ENCODE measurements at regions not wholly inside any gene's neighbourhood (a gene's known extent, or its start where the extent isn't known, plus 50 kb on each side); places are given as distances from the start of the nearest gene placed in this dataset.

DNA sequence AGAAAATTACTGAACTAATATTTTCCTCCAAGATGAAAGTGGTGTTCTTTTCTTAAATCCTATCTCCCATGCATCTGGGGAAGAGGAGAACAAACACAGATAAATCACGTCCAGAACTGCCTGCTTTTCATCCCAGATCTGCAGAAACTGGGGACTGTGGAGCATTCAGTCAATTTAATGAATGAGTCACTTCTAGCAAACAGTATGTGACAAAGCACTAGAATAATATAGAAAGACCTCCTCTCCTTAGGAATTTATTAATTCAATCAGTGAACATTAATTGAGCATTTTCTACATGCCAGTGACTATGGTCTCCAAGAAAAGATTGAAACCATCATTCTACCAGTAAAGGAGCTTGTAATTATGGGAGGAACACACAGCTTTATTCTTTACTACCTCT lies 693.4 kb upstream of the ID2 start:
- DNase-seq, result no peak

DNA sequence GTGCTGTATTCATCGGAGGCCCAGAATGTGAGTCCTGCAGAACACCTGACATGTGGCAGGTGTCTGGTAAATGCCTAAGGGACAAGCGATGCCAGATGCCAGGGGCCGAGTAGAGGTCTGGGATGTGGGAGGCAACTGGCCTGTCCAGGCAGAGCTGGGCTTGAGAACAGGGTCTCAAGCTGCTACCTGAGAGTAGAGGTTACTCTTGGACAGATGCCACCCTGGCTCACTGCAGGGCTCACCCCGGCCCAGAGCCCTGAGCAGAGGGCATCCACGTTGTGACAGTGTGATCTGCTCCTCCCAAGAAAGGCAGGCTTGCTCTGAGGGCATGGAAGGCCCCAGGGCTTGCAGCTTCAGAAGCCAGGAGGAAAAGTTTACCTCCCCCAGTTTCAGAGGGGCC lies 692.0 kb upstream of the ID2 start:
- DNase-seq, result no peak

DNA sequence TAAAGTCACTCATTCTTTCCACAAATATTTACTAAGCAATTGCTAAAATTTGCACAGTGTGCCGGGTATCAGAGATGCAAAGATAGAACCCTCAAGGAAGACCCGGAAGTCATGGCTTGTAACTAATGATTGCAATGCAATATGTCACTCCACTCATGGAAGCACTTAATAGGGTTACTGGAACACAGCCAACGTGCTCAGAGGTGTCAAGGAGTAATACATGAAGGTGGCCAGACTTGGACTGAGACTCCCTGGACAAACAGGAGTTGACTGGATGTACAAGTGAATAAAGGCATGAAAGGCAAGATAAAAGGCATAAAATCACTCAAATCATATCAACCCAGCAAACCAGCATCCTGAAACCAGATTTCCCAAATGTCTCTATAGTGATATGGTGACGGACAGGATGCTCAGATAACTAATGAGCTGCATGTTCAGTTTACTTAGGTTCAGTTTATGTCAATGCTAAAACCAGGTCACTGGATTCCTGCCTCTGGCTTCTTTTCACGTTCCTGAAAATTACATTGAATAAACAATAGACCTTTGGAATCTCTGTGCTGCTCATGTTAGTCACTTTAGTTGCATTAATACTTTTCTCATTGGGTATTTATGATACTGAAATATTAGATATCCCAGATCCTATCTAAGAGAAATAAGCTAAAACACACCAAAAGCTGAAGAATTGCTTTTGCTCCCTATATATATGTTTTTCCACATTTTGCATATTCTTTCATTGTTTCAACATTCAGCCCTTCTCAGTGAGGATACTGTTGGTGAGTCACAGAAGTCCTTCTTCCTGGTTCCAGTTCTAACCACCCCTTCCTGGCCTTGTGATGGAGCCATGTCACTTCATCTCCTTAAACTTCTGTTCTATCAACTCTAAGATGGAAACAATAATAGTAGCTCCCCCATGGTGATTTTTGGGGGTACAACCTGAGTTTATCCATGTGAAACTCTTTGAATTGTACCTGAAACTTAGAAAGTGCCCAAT lies 688.9 kb upstream of the ID2 start:
- no peak for DNase-seq

DNA sequence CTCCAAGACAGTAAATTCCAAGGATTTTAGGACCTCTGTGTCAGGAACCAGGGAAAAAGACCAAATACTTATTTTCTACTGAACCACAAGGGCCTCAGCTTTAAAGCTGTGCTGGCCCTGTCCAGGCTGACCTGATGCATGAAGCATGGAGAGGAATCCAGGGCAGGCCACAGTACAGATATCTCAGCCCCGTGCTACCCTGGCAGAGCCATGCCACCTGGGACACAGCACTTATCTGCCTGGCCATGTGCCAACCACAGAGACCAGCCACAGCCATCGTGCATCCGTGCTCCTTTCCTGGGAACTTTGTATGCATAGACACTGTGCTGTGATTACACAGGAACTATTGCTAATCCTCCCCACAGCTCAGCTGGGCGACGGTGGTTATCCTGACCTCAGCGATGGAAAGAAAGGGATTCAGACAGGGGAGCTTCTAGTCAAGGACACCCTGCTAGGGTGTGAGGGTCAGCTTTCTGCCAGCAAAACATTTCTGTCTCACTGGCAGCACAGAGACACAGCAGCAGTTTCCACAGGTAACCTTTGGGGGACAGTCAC lies 687.4 kb upstream of the ID2 start:
- no peak for DNase-seq

DNA sequence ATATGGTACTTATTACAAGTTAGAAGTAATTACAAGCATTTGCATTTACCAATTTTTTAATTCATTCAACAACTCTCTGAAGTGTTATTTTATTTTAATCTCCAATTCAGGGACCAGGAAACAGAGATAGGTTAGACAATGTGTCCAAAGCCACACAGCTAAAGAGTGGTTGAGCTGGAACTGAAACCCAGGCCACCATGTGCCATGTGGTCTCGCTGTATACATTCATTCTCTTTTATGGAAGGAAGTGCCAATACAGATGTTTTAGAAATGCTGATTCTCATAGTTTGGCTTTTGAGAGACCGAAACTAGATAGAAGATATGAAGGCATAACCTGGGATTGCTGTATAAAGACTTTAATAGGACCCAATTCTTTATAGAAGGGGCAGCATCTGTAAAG lies 684.6 kb upstream of the ID2 start:
- DNase-seq, result no peak

DNA sequence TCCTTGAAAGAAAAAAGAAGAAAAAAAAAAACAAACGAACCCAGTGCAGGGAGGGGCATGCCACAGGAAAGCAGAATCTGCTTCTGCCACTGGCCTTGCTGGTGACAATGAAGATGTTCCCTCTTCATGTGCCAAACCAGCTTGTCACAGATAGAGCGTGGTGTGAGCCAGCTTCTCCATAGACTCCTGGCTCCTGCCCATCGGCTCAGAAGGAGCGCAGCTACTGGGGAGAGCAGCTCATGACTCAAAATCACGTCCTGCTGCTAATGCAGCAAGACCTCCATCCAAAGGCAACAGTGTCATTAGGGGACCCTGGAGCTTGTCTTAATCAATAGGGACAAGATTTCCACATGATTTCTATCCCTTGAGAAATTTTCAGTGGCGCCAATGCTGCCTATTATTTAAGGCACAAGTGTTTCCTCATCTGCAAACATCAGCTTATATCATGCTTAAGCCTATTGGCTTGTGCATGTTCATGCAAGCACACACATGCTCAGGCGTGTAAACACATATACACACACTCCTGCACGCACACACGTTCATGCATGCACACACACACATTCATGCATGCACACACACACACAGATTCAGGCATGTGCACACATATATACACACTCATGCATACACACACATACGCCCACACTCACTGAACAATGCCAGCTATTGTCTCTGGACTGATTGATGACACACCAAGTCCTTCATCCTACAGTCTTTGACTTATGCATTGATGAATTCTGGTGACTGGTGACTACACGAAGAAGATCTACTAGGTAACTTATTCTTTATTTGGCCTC lies 682.0 kb upstream of the ID2 start:
- DNase-seq, result no peak

DNA sequence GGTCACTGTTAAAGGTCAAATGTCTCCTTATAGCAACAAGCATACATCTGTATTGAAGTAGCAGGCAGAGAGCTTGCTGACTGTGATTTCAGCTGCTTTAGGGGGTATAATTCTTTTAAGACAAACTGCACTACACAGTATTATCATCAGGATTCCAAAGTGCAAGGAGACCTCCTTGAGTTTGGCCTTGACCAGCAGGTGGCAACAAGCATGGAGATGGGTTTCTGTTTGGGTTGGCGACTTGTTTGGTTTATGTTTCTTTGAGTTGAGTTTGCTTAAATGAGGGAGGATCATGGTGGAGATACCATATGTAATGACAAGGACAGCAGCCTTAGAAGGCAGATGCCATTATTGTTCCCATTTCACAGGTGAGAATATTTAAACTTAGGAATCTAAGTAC lies 681.0 kb upstream of the ID2 start:
- no peak for DNase-seq

DNA sequence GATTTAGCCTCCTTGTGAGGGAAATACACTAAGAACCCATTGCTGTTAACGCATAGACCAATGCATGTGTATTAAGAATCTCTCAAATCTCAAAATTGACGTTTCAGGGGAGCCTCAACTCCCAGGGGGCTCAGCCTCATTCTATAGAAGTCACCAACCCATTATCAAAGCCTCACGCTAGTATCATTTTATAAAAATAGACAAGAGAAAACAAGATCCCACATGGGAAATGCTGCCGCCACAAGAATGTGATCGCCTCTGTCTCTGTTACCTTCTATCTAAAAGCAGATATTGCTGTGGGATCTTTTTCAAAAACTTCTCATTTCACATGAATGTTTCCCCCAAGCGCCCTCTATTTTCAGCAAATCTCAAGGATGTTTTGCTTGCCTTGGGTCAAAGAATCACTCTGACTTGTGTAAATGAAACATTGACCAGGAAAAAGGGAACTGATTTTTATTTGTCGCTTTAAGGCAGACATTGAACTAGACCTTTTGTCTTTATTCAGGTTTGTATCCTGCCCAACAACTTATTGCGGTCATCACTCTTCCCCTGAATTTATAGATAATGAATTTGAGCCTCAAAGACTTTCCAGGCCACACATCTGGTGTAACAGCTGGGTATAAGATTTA lies 679.0 kb upstream of the ID2 start:
- DNase-seq, result no peak

DNA sequence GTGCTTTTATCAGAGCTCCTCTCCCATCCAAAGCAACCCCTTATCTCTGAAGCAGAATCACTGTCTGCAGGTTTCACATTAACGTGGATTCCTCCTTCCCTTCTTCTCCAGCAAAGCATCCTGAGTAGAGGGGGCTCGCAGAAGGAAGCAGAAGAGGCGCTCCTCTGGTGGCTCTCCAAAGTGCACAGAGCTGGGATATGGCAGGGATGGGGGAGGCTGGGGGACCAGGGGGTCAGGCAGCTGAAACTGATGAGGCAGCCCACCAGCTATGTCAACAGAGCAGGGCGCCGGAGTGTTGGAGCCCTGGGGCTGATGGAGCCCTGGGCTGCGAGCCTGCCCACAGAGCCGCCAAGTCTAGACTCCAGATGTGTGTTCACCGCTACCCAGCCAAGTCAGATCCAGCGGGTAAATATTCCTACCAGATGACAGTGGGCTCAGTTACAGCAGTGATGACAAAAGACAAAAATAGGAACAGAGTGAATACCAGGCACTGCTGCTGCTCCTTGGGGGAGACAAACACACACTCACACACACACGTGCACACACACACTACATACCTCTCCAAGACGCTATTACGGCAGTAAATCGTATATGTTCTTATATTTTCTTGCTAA lies 678.3 kb upstream of the ID2 start:
- DNase-seq, result no peak

DNA sequence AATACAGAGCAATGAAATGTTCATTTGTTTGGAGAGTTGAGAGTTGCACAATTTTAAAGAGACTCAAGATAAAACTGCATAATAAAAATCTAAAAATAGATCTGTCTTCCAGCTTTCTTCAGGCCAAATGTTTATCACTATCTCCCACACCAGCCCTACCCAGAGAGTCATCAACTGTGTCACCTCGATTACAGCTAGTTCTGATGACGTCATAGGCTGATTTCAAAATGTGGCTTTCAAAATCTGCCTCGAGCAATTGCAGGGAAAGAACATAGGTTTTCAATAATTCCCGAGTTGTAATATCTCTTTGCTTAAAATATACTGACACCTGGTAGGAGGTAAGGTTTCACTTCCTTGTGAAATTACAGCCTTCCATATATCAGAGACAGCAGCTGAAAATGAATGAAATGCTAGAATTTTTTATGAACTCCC lies 677.6 kb upstream of the ID2 start:
- DNase-seq, result no peak

DNA sequence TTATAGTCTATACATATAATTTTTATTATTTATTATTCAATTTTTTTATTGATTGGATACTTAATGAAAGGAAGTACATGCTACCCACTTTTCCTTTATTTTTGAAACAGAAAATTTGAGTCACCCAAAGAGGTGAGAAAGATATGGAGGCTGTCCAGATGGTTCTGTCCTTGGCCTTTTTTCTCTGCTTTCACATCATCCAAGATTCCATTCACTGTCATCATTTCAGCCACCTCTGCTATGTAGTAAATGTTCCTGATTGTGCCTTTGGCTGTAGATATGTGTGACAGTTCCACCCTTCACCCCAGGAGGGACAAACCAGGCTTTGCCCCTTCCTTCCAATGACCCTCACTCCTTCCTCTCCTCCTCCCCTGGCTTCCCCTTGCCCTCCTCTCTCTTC lies 675.7 kb upstream of the ID2 start:
- no peak for DNase-seq

DNA sequence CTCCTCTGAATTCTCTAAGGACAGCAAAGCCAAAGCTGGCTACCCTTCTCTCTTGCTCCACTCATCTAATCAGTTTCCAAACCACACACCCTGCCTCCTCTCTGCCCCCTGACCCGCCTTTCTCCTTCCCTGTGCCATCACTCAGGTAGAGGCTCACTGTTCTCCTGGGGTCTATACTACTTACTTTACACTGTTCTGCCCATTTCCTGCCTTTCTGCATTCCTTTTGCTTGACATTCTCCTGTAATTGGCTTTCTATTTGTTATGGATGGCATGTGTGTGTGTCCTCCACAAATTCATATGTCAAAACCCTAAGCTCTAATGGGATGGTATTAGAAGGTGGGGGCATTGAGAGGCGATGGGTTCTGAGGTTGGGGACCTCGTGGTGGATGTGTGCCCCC lies 675.2 kb upstream of the ID2 start:
- no peak for DNase-seq

DNA sequence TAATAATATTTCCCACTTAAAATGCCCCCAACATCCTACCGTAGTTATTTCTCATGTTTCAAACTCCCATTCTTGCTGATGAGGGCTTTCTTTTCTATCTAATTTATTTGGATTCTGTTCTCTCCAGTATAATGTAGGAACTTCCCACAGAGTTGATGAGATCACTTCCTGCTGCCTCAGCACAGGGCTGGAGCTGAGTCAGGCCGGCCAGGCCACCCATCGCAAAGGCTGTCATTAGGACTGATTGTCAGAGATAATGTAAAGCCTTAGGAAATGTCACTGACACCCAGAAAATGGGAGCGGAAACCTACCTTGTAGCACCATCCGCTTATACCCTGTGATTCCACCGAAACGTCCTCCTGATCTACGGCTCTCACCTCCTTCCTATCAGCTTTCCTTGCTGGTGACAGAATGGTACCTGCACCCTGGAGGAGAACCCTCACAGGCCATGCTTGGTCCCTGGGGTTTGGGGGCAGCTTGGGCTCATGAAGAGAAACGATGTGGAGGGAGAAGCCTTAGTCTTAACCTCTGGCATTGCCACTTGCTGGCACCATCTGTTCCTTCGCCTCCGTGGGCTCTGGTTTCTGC lies 672.8 kb upstream of the ID2 start:
- no peak for DNase-seq

DNA sequence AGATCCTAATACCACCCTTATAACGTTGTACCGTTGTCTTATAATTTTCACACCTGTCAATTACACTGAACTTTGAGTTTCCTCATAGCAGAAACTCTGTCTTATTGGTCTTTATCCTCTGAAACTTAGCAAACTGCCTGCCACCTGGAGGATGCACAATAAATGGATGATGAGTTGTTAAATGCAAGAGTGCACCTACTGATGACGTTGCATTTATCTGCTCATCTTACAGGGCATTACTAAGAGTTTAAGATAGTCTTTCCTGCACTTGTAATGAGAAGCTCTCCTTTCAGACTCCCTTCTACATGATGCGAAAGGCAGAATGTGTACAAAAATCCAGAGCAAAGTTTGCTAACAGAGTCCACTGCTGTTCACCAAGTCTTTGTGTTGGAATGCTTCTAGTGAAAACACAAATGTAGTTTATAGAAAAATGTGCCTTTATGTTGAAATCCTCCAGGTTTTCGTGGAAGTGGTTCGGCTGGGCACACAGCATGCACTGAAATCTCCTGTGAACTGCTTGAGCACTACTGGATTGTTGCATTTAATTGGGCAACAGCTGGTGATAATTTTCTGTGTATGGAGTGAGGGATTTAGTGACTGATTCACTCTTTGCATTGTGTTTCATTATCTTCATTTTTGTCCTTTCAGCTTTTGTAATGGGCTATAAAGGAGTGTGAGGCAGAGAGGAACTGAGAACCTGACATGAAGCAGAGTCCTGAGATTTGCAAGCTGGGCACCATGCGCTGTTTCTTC lies 665.8 kb upstream of the ID2 start:
- no peak for DNase-seq

DNA sequence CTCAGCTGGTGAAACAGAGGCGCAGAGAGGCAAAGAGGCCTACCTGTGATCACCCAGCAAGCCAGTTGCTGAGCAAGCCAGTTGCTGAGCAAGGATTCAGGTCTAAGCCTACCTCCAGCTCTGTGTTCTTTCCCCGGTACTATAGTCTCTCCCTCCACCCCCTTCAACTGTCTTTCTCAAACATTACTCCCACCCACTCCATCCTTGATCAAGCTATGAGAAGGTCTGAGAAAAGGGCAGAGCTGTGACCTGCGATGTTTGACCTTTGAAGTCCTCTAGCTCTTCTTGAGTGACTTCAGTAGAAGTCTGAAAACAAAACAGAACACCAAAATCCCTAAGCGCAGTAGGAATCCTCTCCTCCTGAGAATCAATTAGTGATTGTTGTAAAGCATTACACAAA lies 665.2 kb upstream of the ID2 start:
- no peak for DNase-seq

DNA sequence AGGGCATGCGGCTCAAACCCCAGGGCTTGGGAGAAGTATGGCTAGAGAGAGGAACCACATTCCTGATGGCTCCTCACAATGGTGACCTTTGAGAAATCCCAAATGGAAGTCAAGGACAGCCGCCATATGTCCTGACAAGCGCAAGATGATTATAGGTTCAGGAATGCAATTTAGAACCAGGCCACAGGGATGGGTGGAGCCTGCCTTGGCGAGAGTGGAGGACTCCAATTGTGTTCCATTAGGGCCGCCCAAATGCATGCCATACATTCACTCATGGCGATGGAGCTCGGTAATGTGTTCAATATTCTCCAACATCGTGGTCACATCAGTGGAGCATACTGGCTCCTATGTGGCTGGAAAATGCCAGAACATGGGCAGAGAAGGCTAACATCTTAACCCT lies 662.9 kb upstream of the ID2 start:
- no peak for DNase-seq

DNA sequence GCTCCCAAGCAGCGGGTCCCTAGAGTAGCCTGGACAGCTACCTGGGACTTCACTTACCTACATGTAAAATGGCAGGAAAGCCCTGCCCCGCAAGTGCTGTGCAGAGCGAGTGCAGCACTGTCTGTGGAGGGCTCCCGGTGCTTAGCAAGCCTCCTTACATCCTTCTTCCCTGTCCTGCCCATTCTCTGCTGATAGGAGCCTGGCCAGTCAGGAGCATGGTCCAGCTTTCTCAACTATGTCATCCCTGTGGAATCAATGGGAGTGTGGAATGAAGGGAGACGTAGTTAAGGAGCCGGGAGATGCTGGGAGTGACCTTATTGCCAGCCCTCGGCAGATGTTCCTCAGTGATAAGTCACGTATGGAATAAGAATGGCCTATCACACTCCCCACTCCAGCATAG lies 661.9 kb upstream of the ID2 start:
- DNase-seq, result no peak

DNA sequence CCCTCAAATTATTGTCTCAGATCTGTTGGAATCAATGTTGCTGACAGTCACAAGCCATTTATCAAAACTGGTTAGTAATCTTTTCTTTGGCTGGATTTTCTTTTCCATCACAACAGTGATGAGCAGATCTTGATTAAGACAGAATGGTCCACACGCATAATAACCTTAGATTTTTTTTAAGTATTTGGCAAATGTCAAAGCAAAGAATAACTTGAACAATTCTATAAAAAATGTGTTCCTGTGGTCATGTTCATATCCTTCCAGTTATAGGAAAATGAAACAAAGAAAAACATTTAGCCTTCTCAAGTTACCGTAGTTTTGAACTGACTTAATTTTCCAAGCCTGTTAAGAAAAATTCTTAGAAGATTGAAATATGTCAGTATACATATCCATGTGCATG lies 659.9 kb upstream of the ID2 start:
- DNase-seq, result no peak

DNA sequence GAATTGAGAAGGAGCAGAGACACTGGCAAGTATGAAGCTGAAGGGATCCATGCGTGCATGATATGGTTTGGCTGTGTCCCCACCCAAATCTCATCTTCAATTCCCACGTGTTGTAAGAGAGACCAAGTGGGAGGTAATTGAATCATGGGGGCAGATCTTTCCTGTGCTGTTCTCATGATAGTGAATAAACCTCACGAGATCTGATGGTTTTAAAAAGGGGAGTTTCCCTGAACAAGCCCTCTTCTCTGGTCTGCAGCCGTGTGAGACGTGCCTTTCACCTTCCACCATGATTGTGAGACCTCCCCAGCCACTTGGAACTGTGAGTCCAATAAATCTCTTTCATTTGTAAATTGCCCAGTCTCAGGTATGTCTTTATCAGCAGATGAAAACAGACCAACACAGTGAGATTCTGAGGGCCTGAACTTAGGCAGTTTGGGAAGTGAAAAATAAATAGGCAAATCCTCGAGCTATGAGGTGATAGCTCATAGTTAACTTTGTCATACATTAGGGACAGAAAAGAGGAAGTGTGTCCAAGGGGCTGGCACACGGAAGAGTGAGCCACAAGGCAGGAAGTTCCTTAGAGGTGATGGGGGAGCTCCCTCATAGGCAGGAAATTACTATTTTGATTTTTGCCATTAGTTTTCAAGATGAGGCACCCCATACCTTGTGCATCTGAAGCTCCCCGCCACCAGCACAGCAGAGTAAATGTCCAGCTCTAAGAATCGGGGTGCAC lies 658.8 kb upstream of the ID2 start:
- no peak for DNase-seq

DNA sequence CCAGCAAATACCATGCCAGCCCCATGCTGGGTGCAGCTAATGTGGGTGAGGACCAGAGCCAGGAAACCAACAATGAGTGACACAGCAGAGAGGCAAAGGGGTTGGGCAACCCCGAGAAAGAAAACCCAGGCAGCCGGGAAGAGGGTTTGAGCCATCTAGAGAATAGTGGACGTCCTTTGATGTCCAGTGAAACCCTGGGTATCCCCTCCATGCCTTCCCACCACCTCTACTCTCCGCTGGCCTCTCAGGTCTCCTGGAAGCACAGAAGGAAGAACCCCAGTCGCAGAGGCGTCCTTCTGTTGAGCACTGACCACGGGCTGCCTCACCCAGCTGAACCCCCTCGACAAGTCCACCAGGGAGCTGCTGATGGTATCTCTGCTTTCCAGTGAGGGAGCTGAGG lies 657.4 kb upstream of the ID2 start:
- no peak for DNase-seq

DNA sequence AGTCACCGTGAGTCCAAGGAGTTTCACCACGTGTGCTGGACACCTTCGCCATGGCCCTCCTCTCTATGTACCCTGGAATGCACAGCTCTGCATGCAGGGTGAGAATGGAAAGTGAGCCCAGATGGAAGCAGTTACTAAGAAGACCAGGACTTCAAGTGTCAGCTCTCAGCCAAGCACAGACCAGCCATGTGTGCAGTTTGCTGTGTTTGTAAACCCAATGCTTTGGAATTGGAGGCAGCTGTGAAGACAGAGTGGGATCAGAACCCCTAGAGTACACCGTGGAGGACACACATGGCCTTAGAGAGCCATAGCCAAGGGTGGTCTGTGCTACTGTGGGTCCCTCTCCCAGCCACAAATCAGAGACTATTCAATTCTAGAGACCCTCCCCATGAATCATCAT lies 655.5 kb upstream of the ID2 start:
- DNase-seq, result no peak
